Activated CD4-positive, alpha-beta T cell treated with anti-CD3 and anti-CD28 coated beads for 36 hours (primary cell): ENCODE measurements at regions not wholly inside any gene's neighbourhood (a gene's known extent, or its start where the extent isn't known, plus 50 kb on each side); places are given as distances from the start of the nearest gene placed in this dataset.

ENCODE experiments used
- ATAC-seq: fragments of 200-7000 bp; cut with Tn5 transposase; one replicate; pipeline ENCODE4 v1.10.0; 2021; ENCODE audit warnings: mild to moderate bottlenecking, moderate library complexity
- CTCF ChIA-PET: fragments of 350-600 bp; sonication (Branson Sonifier 250); formaldehyde crosslinking; loops from one replicate; lab custom pipeline; 2021; ENCODE audit warnings: antibody characterized with exemption; lab: Charles Lee
- POLR2A ChIA-PET: fragments of 350-600 bp; sonication (Branson Sonifier 250); formaldehyde crosslinking; loops from one replicate; lab custom pipeline; 2021; ENCODE audit warnings: antibody characterized with exemption, inconsistent platforms; lab: Charles Lee
- DNase-seq: peaks from one replicate; pipeline ENCODE4 v3.0.0-alpha.2; 2020
- H3K27ac Mint-ChIP-seq: one replicate; pipeline ENCODE4 v1.8.0; 2021; ENCODE audit warnings: mixed read lengths
- H3K27me3 Mint-ChIP-seq: one replicate; pipeline ENCODE4 v1.8.0; 2021; ENCODE audit warnings: mixed read lengths
- H3K36me3 Mint-ChIP-seq: one replicate; pipeline ENCODE4 v1.8.0; 2021; ENCODE audit warnings: low read depth, mixed read lengths
- H3K4me1 Mint-ChIP-seq: one replicate; pipeline ENCODE4 v1.8.0; 2021; ENCODE audit warnings: mixed read lengths
- H3K4me3 Mint-ChIP-seq: one replicate; pipeline ENCODE4 v1.8.0; 2021; ENCODE audit warnings: mild to moderate bottlenecking, moderate library complexity, mixed read lengths
- H3K9me3 Mint-ChIP-seq: one replicate; pipeline ENCODE4 v1.8.0; 2021; ENCODE audit warnings: low read depth, mixed read lengths
- intact Hi-C, 2 experiments: fragments of 100-400 bp; cut with DNase I in 1 of 2; cut with micrococcal nuclease in 1 of 2; formaldehyde crosslinking; loops; one replicate each; pipeline versions ENCODE4 v1.14.2 to v1.15.1; 2022 to 2024; cut with DNase I, micrococcal nuclease

DNA sequence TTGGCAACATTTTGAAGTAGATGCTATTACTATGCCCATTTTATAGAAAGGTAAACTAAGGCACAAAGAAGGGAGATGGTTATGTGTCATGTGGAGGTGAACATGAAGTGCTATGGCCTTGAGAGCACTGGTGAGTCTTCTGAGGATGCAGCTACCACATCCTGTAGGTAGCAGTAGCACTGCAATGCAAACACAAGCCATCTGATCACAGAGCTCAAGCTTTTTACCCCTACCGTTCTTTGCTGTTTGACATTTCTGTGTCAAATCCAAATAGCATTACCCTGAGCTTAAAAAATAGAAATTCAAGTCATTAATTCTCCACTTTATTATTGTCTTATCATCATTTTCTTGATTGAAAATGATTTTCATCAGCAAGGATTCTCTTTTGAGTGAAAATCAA is 382.9 kb downstream of the KCTD12 start:
- DNase-seq (no peak), ATAC-seq (no peak)
- ChIA-PET CTCF (interaction anchor here (0.6 to 1.1 kb wide), 2 partner anchors 320 to 627 kb away, joined by 3 read pairs; no protein-coding TSS in a partner anchor), POLR2A (no interaction called here)
- Mint-ChIP-seq H3K27ac (no peak overlapping the region), H3K4me3 (no peak overlapping the region), H3K27me3 (peaks cover 12% of the 10 kb centered on the region), H3K4me1 (no peaks in the 10 kb centered on the region), H3K9me3 (no peaks in the 10 kb centered on the region), H3K36me3 (no peaks in the 10 kb centered on the region)
- intact Hi-C loops, result no loop called here

DNA sequence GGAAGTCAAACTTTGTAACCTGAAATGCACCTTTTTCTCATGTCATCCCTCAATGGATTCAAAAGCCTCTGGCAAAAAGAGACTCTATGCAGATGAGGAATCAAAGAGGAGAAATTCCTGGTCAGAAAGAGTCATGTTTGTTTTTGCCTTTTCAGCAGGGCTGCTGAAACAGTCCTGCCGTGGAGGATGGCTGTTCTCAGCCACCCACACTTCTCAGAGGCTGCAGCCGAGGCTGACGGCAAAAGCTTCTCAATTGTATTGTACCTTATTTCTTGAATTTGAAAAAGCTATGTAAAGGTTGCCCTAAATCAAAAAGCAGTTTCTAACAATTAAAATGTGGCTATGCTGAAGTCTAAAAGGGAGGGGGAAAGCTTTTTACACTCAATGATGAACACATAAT is 385.3 kb downstream of the KCTD12 start:
- Mint-ChIP-seq H3K9me3 (no peaks in the 10 kb centered on the region), H3K4me1 (no peaks in the 10 kb centered on the region), H3K27me3 (peaks cover 14% of the 10 kb centered on the region), H3K27ac (no peak overlapping the region), H3K4me3 (no peak overlapping the region), H3K36me3 (no peaks in the 10 kb centered on the region)
- POLR2A ChIA-PET, result no interaction called here
- ATAC-seq, result no peak
- no peak for DNase-seq
- CTCF ChIA-PET, result interaction anchor here (0.6 kb wide), 1 partner anchor 1140 kb away, joined by 3 read pairs; no protein-coding TSS in a partner anchor
- intact Hi-C loops, result no loop called here

DNA sequence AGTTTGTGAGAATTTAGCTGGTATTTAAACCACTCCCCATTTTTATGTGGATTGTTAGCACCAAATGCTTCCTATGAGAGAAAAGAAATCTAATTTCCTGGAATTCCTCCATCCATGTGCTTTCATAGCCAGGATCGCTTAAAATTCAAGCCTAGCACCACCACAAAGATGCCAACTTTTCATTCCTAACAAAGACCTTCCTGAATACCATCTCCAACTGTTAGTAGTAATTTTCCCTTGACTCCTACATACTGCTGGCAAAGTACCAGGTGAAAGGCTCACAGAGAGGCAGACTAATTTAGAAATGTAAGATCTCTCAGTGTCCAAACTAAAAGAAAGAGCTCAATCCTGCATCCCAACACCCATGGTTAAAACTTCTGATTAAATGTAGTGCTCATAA is 386.3 kb downstream of the KCTD12 start:
- H3K4me1 Mint-ChIP-seq, result no peaks in the 10 kb centered on the region
- H3K27ac Mint-ChIP-seq, result no peak overlapping the region
- ATAC-seq (no peak), DNase-seq (no peak)
- H3K4me3 Mint-ChIP-seq, result no peak overlapping the region
- ChIA-PET POLR2A (no interaction called here), CTCF (no interaction called here)
- no peaks in the 10 kb centered on the region for H3K9me3 Mint-ChIP-seq
- intact Hi-C loops, result no loop called here
- no peaks in the 10 kb centered on the region for H3K36me3 Mint-ChIP-seq
- H3K27me3 Mint-ChIP-seq, result peaks cover 8% of the 10 kb centered on the region

DNA sequence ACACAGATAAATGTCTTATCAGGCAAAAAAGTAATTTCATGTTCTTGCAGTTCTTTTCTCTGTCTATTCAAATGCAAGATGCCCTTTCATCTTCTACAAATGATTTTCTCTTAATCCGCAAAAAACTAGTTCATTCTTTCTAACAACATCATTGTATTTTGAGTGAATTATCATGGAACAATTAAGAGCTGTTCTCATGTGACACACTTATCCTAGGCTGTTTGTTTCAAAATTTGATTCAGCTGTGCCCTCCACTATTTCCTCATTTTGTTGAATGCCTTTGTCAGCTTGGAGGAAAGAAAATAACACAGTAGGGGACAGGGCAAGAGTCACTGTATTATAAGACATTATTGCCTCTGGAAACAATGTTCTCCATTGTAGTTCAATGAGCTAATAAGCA is 396.9 kb downstream of the KCTD12 start:
- no peaks in the 10 kb centered on the region for H3K9me3 Mint-ChIP-seq
- intact Hi-C loops, result no loop called here
- CTCF ChIA-PET, result no interaction called here

DNA sequence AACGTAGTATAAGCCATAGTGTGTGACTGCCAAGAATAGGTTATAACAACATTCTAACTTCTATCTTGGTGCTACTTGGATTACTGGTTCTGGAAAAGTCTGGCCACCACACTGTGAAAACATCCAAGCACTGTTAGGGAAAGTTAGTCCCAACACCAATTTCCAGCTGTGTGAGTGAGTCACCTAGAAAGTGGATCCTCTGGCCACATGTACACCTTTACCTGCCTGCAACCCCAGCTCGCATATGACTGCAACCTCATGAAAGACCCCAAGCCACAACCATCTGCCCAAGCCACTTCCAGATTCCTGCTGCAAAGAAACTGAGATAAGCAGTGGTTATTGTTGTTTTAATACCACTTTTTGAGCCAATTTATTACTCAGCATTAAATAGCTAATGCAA is 404.5 kb downstream of the KCTD12 start:
- DNase-seq (no peak), ATAC-seq (no peak)
- H3K36me3 Mint-ChIP-seq, result no peaks in the 10 kb centered on the region
- no peak overlapping the region for H3K4me3 Mint-ChIP-seq
- no peak overlapping the region for H3K27ac Mint-ChIP-seq
- ChIA-PET CTCF (interaction anchor here (0.7 kb wide), 1 partner anchor 42 kb away, joined by 3 read pairs; no protein-coding TSS in a partner anchor), POLR2A (no interaction called here)
- H3K9me3 Mint-ChIP-seq, result no peaks in the 10 kb centered on the region
- intact Hi-C loops, result no loop called here
- H3K27me3 Mint-ChIP-seq, result peaks cover 3% of the 10 kb centered on the region
- H3K4me1 Mint-ChIP-seq, result no peaks in the 10 kb centered on the region

More for the DNA sequence above, 396.9 kb downstream of the KCTD12 start:
- H3K27me3 Mint-ChIP-seq, result peaks cover 3% of the 10 kb centered on the region
- DNase-seq (no peak), ATAC-seq (no peak)
- POLR2A ChIA-PET, result no interaction called here
- H3K4me1 Mint-ChIP-seq, result no peaks in the 10 kb centered on the region
- no peaks in the 10 kb centered on the region for H3K36me3 Mint-ChIP-seq
- no peak overlapping the region for H3K27ac Mint-ChIP-seq
- no peak overlapping the region for H3K4me3 Mint-ChIP-seq

DNA sequence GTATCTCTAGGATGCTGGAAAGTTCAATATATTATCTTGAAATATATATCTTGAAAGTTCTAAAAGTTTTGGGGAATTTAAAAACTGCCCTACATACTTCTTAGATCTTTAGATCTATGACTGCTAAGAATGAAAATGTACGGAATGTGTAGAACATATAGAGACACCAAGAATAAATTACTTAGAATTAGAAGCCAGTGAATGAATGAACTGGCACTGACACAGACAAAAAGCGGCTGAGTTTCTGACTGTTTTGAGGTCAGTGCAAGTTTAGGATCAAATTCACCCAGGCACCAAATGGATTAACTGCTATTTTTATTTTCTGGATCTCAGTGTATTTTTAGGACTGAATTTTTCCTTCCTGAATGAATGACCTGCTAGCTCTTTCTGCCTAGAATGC is 411.2 kb downstream of the KCTD12 start:
- no peak for ATAC-seq
- Mint-ChIP-seq H3K27me3 (peaks cover 4% of the 10 kb centered on the region), H3K4me3 (no peak overlapping the region), H3K27ac (no peak overlapping the region), H3K36me3 (no peaks in the 10 kb centered on the region), H3K9me3 (no peaks in the 10 kb centered on the region), H3K4me1 (no peaks in the 10 kb centered on the region)
- intact Hi-C loops, result loop anchor here (2.0 to 10.0 kb wide), 3 partner anchors 428 to 458 kb away; no protein-coding TSS in a partner anchor
- ChIA-PET POLR2A (no interaction called here), CTCF (interaction anchor here (0.5 to 3.2 kb wide), 5 partner anchors 15 to 779 kb away, joined by 3 to 34 read pairs (median 7); no protein-coding TSS in a partner anchor)
- no peak for DNase-seq

DNA sequence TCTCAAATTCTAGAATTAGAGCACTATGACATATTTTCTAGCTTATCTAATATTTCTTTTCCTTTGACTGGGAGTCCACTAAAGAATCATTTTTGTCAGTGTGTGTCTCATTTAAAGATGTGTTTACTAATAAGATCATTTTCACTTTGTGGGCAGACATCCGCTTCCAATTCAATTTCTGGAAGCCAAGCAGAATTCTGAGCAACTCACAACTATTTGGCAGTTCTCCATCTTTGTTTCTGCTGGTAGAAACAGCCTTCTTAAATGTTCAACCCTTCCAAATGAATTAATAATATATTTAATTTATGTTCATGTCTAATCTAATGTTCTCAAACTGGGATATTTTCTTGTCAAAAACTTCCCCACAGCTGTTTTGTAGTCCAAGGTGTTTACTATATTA is 411.8 kb downstream of the KCTD12 start:
- H3K9me3 Mint-ChIP-seq, result no peaks in the 10 kb centered on the region
- ATAC-seq (no peak), DNase-seq (no peak)
- H3K4me1 Mint-ChIP-seq, result no peaks in the 10 kb centered on the region
- intact Hi-C loops, result loop anchor here (2.0 to 10.0 kb wide), 3 partner anchors 428 to 457 kb away; no protein-coding TSS in a partner anchor
- H3K4me3 Mint-ChIP-seq, result no peak overlapping the region
- CTCF ChIA-PET, result interaction anchor here (0.6 to 3.2 kb wide), 14 partner anchors 10 to 778 kb away, joined by 3 to 34 read pairs (median 4); no protein-coding TSS in a partner anchor
- no peak overlapping the region for H3K27ac Mint-ChIP-seq
- POLR2A ChIA-PET, result no interaction called here
- no peaks in the 10 kb centered on the region for H3K36me3 Mint-ChIP-seq
- H3K27me3 Mint-ChIP-seq, result peaks cover 4% of the 10 kb centered on the region

DNA sequence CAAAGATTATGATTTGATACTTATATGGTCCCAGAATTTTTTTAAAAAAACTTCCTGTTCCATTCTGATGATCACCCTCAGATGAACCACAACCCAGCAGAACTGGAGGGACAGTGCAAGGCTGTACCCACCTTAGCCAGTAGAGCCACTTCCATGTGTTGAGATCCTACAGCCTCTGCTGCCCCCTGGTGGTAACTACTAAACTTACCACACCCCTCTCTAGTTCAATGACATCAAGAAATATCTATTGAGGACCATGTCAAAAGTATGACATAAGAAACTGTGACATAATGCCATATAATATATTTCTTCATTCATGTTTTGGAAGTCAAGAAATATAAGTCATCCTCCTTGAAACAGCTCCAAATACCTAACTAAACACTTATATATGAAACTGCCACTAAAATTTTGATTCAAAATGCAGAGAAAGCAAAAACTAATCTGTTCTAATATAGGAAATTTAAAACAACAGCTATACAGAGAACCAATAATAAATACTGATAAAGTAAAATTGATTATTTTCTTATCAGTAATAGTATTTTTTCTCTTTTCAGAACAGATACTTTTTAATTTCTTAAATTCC is 412.6 kb downstream of the KCTD12 start:
- no peaks in the 10 kb centered on the region for H3K4me1 Mint-ChIP-seq
- DNase-seq (peak; percentile 84), ATAC-seq (peak; percentile 93)
- ChIA-PET POLR2A (no interaction called here), CTCF (interaction anchor here (0.6 to 3.2 kb wide), 16 partner anchors 9 to 922 kb away, joined by 3 to 34 read pairs (median 4); no protein-coding TSS in a partner anchor)
- no peaks in the 10 kb centered on the region for H3K9me3 Mint-ChIP-seq
- H3K36me3 Mint-ChIP-seq, result no peaks in the 10 kb centered on the region
- intact Hi-C loops, result loop anchor here (1.0 to 10.0 kb wide), 6 partner anchors 429 to 799 kb away; no protein-coding TSS in a partner anchor
- no peak overlapping the region for H3K27ac Mint-ChIP-seq
- H3K27me3 Mint-ChIP-seq, result peaks cover 4% of the 10 kb centered on the region
- no peak overlapping the region for H3K4me3 Mint-ChIP-seq

DNA sequence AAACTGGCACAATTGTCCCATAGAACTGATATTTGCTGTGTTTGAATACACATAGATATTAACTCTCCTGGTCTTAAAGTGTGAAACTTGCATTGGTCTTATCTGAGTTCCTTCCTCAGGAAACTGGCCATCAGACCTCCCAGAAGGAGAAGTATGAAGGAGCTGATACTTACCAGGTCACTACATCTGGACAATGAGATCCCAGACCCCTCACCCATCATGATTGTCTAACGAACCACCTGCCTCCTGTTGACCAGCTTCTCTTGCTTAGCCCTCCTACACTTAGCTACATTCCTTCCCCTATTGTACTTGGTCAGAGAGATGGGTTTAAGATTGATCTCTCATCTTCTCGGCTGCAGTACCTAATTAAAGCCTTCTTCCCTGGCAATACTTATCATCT is 413.3 kb downstream of the KCTD12 start:
- ChIA-PET CTCF (interaction anchor here (0.6 to 2.9 kb wide), 8 partner anchors 13 to 618 kb away, joined by 3 to 15 read pairs (median 4); no protein-coding TSS in a partner anchor), POLR2A (no interaction called here)
- Mint-ChIP-seq H3K27ac (no peak overlapping the region), H3K4me1 (no peaks in the 10 kb centered on the region), H3K36me3 (no peaks in the 10 kb centered on the region), H3K9me3 (no peaks in the 10 kb centered on the region), H3K4me3 (no peak overlapping the region), H3K27me3 (peaks cover 4% of the 10 kb centered on the region)
- ATAC-seq (no peak), DNase-seq (no peak)
- intact Hi-C loops, result loop anchor here (1.0 to 10.0 kb wide), 5 partner anchors 432 to 799 kb away; no protein-coding TSS in a partner anchor

DNA sequence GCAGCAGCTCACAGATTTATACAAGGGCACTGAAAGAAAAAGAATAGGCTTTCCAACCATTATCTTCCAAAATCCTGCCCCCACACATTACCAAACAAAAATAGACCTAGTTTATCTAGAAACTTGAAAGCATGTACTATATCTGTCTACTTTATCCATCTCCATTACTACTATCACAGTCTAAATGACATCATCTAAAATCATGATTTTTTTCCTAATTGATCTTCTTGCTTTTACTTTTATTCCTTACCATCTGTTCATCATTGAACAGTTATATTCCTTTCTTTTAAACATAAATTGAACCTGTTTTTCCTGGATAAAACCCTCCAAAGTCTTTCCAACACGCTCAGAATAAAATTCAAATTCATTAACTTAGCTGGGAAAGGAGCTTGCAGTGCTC is 414.7 kb downstream of the KCTD12 start:
- POLR2A ChIA-PET, result no interaction called here
- intact Hi-C loops, result loop anchor here (5.0 to 10.0 kb wide), 2 partner anchors 433 to 454 kb away; no protein-coding TSS in a partner anchor
- no peaks in the 10 kb centered on the region for H3K4me1 Mint-ChIP-seq
- H3K27me3 Mint-ChIP-seq, result peaks cover 6% of the 10 kb centered on the region
- no peak for ATAC-seq
- H3K27ac Mint-ChIP-seq, result no peak overlapping the region
- no peak overlapping the region for H3K4me3 Mint-ChIP-seq
- no peaks in the 10 kb centered on the region for H3K36me3 Mint-ChIP-seq
- CTCF ChIA-PET, result interaction anchor here (1.0 to 2.9 kb wide), 2 partner anchors 10 to 595 kb away, joined by 5 to 15 read pairs; no protein-coding TSS in a partner anchor
- DNase-seq, result no peak
- no peaks in the 10 kb centered on the region for H3K9me3 Mint-ChIP-seq

DNA sequence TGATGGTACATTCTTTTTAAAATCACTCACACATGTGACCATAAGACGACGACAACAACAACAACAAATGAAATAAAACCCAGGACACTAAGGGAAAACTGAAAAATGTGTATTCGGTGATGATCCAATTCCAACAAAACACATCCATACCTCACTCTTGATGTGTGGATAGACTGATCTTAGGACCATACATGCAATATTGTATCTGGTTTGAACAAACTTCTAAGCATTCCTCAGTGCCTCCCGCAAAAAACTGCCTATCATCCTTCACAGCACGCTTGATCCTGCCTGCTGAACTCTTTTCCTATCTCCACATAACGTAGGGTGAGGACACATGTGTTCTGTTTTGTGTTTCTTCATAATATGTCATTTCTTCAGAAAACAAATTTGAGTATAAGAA is 415.2 kb downstream of the KCTD12 start:
- ChIA-PET POLR2A (no interaction called here), CTCF (interaction anchor here (2.9 kb wide), 1 partner anchor 595 kb away, joined by 15 read pairs; no protein-coding TSS in a partner anchor)
- Mint-ChIP-seq H3K27me3 (peaks cover 7% of the 10 kb centered on the region), H3K36me3 (no peaks in the 10 kb centered on the region), H3K27ac (no peak overlapping the region), H3K4me1 (no peaks in the 10 kb centered on the region), H3K9me3 (no peaks in the 10 kb centered on the region), H3K4me3 (no peak overlapping the region)
- ATAC-seq (no peak), DNase-seq (no peak)
- intact Hi-C loops, result loop anchor here (5.0 to 10.0 kb wide), 2 partner anchors 434 to 454 kb away; no protein-coding TSS in a partner anchor

DNA sequence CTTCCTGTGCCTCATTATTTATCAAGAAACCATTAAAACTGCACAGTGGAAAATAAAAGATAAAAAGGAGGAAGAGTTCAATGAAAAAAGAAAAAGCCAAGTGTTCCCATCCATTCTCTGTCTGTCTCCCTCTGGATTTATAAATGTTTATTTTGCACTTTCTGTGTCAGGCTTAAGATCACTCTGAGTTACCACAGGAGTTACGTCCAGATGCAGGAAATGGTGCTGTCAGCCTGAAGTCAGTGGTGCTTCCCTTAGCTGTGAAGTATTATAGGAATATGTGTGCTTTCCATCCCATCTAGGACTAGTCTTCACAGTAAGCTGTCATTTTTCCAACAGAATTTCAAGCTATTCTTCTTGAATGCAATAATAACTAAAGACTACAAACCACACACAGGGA is 420.2 kb downstream of the KCTD12 start:
- ChIA-PET CTCF (no interaction called here), POLR2A (no interaction called here)
- Mint-ChIP-seq H3K9me3 (no peaks in the 10 kb centered on the region), H3K36me3 (no peaks in the 10 kb centered on the region), H3K4me1 (no peaks in the 10 kb centered on the region), H3K4me3 (no peak overlapping the region), H3K27ac (no peak overlapping the region), H3K27me3 (peaks cover 3% of the 10 kb centered on the region)
- no peak for DNase-seq
- intact Hi-C loops, result no loop called here
- no peak for ATAC-seq
